SK-N-SH (cell line): ENCODE measurements at regions not wholly inside any gene's neighbourhood (a gene's known extent, or its start where the extent isn't known, plus 50 kb on each side); places are given as distances from the start of the nearest gene placed in this dataset.

Source experiments
- CTCF ChIA-PET: fragments of 300-600, 350-600 bp; formaldehyde crosslinking; extraction: SDS; loops from one replicate; lab custom pipeline; 2021; lab: Yijun Ruan, JAX
- POLR2A ChIA-PET: fragments of 350-600 bp; sonication (Branson Sonifier 250); formaldehyde crosslinking; extraction: SDS; loops from one replicate; lab custom pipeline; 2020; ENCODE audit warnings: antibody characterized with exemption, inconsistent platforms; lab: Yijun Ruan, JAX
- DNase-seq: peaks from one replicate; pipeline ENCODE4 v3.0.0; 2012
- H2AFZ ChIP-seq: fragments of 200-600 bp; sonication (generic); 2 replicates; pipeline ENCODE4 v1.8.1; 2016; ENCODE audit warnings: antibody characterized with exemption, mild to moderate bottlenecking, low read depth
- H3F3A ChIP-seq: fragments of 200-600 bp; sonication (generic); replicated peaks from 2 replicates; pipeline ENCODE3; 2016; ENCODE audit warnings: antibody characterized with exemption, mild to moderate bottlenecking; ENCODE audit not compliant: insufficient read depth
- H3K27ac ChIP-seq, 2 experiments: fragments of 200-500 bp in 1 of 2; fragments of 200-600 bp in 1 of 2; sonication (Bioruptor generic) in 1 of 2; sonication (generic), shearing (Covaris generic) in 1 of 2; 2 replicates each; pipeline versions ENCODE4 v1.5.1 to v1.6.1; 2014 to 2016; ENCODE audit warnings: low read depth in 2 of 2, inconsistent platforms in 1 of 2, low read length in 1 of 2, mild to moderate bottlenecking in 1 of 2, mixed read lengths in 1 of 2
- H3K27me3 ChIP-seq: fragments of 200-600 bp; sonication (generic), shearing (Covaris generic); 2 replicates; pipeline ENCODE4 v1.6.1; 2016; ENCODE audit warnings: mixed run types; ENCODE audit not compliant: insufficient read depth
- H3K36me3 ChIP-seq, 2 experiments: fragments of 200-500 bp in 1 of 2; fragments of 200-600 bp in 1 of 2; sonication (Bioruptor generic) in 1 of 2; sonication (generic) in 1 of 2; replicated peaks in 1 of 2; 2 replicates each; pipeline versions ENCODE3 to v1.5.1; 2014 to 2016; ENCODE audit warnings: low read length in 1 of 2, mild to moderate bottlenecking in 1 of 2; ENCODE audit not compliant: insufficient read depth in 2 of 2, control insufficient read depth in 1 of 2
- H3K4me1 ChIP-seq, 2 experiments: fragments of 200-500 bp in 1 of 2; fragments of 200-600 bp in 1 of 2; sonication (Bioruptor generic) in 1 of 2; sonication (generic), shearing (Covaris generic) in 1 of 2; 2 replicates each; pipeline versions ENCODE4 v1.5.1 to v1.6.1; 2014 to 2016; ENCODE audit warnings: low read depth in 1 of 2, low read length in 1 of 2, mixed run types in 1 of 2; ENCODE audit not compliant: insufficient read depth in 2 of 2, control insufficient read depth in 1 of 2
- H3K4me2 ChIP-seq: fragments of 200-600 bp; sonication (generic), shearing (Covaris generic); 2 replicates; pipeline ENCODE4 v1.6.1; 2017; ENCODE audit warnings: mixed run types
- H3K4me3 ChIP-seq, 2 experiments: fragments of 200-500 bp in 1 of 2; fragments of 200-600 bp in 1 of 2; sonication (Bioruptor generic) in 1 of 2; sonication (generic), shearing (Covaris generic) in 1 of 2; 2 replicates each; pipeline versions ENCODE4 v1.5.1 to v1.8.1; 2014 to 2016; ENCODE audit warnings: low read depth in 2 of 2, inconsistent platforms in 1 of 2, low read length in 1 of 2, mild to moderate bottlenecking in 1 of 2, mixed read lengths in 1 of 2, moderate library complexity in 1 of 2
- H3K79me2 ChIP-seq: fragments of 200-600 bp; sonication (generic); 2 replicates; pipeline ENCODE4 v1.8.1; 2017; ENCODE audit warnings: mild to moderate bottlenecking; ENCODE audit not compliant: insufficient read depth
- H3K9ac ChIP-seq: fragments of 200-600 bp; sonication (generic); 2 replicates; pipeline ENCODE4 v1.6.1; 2017; ENCODE audit warnings: mixed run types
- H3K9me2 ChIP-seq: fragments of 200-600 bp; sonication (generic); 2 replicates; pipeline ENCODE4 v1.6.1; 2017; ENCODE audit warnings: mixed run types
- H3K9me3 ChIP-seq: fragments of 200-600 bp; sonication (generic); 2 replicates; pipeline ENCODE4 v1.6.1; 2017; ENCODE audit warnings: mixed run types, mild to moderate bottlenecking, moderate library complexity
- H4K20me1 ChIP-seq: fragments of 200-600 bp; sonication (generic); 2 replicates; pipeline ENCODE4 v1.6.1; 2017; ENCODE audit warnings: mild to moderate bottlenecking, mixed run types; ENCODE audit not compliant: insufficient read depth
- CTCF ChIP-seq: fragments of 200-600 bp; sonication (generic); IDR thresholded peaks from 2 replicates; pipeline ENCODE4 v1.6.1; 2017; ENCODE audit warnings: antibody characterized with exemption, mild to moderate bottlenecking, moderate library complexity
- ELF1 ChIP-seq: IDR thresholded peaks from 2 replicates; pipeline ENCODE4 v1.4.0; 2012
- FOSL2 ChIP-seq: IDR thresholded peaks from 2 replicates; pipeline ENCODE4 v1.4.0; 2012; ENCODE audit warnings: low read depth, mild to moderate bottlenecking, moderate library complexity, borderline replicate concordance
- MEF2A ChIP-seq: IDR thresholded peaks from 2 replicates; pipeline ENCODE4 v1.4.0; 2012; ENCODE audit warnings: low read depth, borderline replicate concordance
- NFIC ChIP-seq: IDR thresholded peaks from 2 replicates; pipeline ENCODE4 v1.4.0; 2012; ENCODE audit warnings: borderline replicate concordance
- NRF1 ChIP-seq: IDR thresholded peaks from 2 replicates; pipeline ENCODE4 v1.6.1; 2012; ENCODE audit warnings: low read depth, mild to moderate bottlenecking, low read length
- RFX5 ChIP-seq: IDR thresholded peaks from 2 replicates; pipeline ENCODE4 v1.6.1; 2012; ENCODE audit warnings: mild to moderate bottlenecking, improper control_type of control experiment, low read length
- SMC3 ChIP-seq: IDR thresholded peaks from 2 replicates; pipeline ENCODE4 v1.6.1; 2012; ENCODE audit warnings: low read depth, low read length, improper control_type of control experiment
- TAF1 ChIP-seq: IDR thresholded peaks from 2 replicates; pipeline ENCODE4 v1.6.1; 2012; ENCODE audit warnings: low read depth, mild to moderate bottlenecking, low read length, moderate library complexity, borderline replicate concordance
- TCF12 ChIP-seq: IDR thresholded peaks from 2 replicates; pipeline ENCODE4 v1.4.0; 2012
- TEAD4 ChIP-seq: IDR thresholded peaks from 2 replicates; pipeline ENCODE4 v1.4.0; 2012; ENCODE audit warnings: mild to moderate bottlenecking, borderline replicate concordance; ENCODE audit not compliant: insufficient read depth
- WGBS: methylation state at CpG from one replicate; pipeline ENCODE4 v1.1.6; 2017; ENCODE audit warnings: low lambda C conversion rate; 5-methylcytosine and 5-hydroxymethylcytosine counted together
- TF ChIP-seq, protein P1 (sequence below): fragments of 150-350 bp; IDR thresholded peaks from 2 replicates; pipeline ENCODE4 v1.6.1; 2016; ENCODE audit warnings: mild to moderate bottlenecking, low read depth, low read length
- TF ChIP-seq, protein P2 (sequence below): fragments of 150-350 bp; IDR thresholded peaks from 2 replicates; pipeline ENCODE4 v1.6.1; 2017; ENCODE audit warnings: antibody characterized with exemption, low read length, low read depth, borderline replicate concordance
- TF ChIP-seq, protein P3 (sequence below): IDR thresholded peaks from 2 replicates; pipeline ENCODE4 v1.4.0; 2012; ENCODE audit warnings: low read depth, borderline replicate concordance

DNA sequence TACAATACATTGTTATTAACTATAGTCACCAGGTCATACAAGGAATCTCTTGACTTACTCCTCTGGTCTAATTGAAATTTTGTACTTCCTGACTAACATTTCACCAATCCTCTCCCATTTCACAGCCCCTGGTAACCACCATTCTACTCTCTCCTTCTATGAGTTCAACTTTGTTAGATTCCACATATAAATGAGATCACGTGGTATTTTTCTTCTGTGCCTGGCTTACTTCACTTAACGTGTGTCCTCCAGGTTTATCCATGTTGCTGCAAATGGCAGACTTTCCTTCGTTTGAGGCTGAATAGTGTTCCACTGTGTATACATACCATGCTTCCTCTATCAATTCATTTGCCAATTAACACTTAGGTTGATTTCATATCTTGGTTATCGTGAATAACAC lies 128.5 kb downstream of the CHD9NB start:
- Histone ChIP-seq H3F3A (no peaks in the 10 kb centered on the region), H3K4me1 (no peaks in the 10 kb centered on the region; a peak in 1 of 4 replicates), H3K9me2 (no peaks in the 10 kb centered on the region), H2AFZ (no peak overlapping the region), H3K79me2 (no peaks in the 10 kb centered on the region), H3K4me2 (no peak overlapping the region), H3K4me3 (no peak overlapping the region), H3K27me3 (no peaks in the 10 kb centered on the region), H3K9me3 (no peaks in the 10 kb centered on the region), H3K9ac (no peak overlapping the region), H4K20me1 (no peaks in the 10 kb centered on the region), H3K36me3 (no peaks in the 10 kb centered on the region), H3K27ac (no peak overlapping the region)
- TF ChIP-seq, protein P1, sequence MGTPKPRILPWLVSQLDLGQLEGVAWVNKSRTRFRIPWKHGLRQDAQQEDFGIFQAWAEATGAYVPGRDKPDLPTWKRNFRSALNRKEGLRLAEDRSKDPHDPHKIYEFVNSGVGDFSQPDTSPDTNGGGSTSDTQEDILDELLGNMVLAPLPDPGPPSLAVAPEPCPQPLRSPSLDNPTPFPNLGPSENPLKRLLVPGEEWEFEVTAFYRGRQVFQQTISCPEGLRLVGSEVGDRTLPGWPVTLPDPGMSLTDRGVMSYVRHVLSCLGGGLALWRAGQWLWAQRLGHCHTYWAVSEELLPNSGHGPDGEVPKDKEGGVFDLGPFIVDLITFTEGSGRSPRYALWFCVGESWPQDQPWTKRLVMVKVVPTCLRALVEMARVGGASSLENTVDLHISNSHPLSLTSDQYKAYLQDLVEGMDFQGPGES, result no peak
- TF ChIP-seq ELF1 (no peak), TCF12 (no peak), RFX5 (no peak), NFIC (no peak)
- TF ChIP-seq, protein P2, sequence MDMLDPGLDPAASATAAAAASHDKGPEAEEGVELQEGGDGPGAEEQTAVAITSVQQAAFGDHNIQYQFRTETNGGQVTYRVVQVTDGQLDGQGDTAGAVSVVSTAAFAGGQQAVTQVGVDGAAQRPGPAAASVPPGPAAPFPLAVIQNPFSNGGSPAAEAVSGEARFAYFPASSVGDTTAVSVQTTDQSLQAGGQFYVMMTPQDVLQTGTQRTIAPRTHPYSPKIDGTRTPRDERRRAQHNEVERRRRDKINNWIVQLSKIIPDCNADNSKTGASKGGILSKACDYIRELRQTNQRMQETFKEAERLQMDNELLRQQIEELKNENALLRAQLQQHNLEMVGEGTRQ, result no peak
- CTCF ChIA-PET, result no interaction called here
- WGBS, result 9% methylated on average over 4 of the region's 4 CpGs
- no peak for DNase-seq
- POLR2A ChIA-PET, result no interaction called here

GRCh38 chr16:52921104-52921503 lies 131.6 kb downstream of the CHD9NB start:
- no peak overlapping the region for H3K27ac ChIP-seq
- no peak for DNase-seq
- 40% methylated on average over 8 of the region's 8 CpGs for WGBS
- no peaks in the 10 kb centered on the region for H3F3A ChIP-seq
- POLR2A ChIA-PET, result no interaction called here
- no peak for TF ChIP-seq SMC3
- no peak for TF ChIP-seq TEAD4
- TF ChIP-seq, protein P3, sequence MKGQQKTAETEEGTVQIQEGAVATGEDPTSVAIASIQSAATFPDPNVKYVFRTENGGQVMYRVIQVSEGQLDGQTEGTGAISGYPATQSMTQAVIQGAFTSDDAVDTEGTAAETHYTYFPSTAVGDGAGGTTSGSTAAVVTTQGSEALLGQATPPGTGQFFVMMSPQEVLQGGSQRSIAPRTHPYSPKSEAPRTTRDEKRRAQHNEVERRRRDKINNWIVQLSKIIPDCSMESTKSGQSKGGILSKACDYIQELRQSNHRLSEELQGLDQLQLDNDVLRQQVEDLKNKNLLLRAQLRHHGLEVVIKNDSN, result no peak
- TF ChIP-seq RFX5, result no peak
- no peak for TF ChIP-seq TAF1
- TF ChIP-seq ELF1, result no peak
- TF ChIP-seq NRF1, result no peak
- TF ChIP-seq TCF12, result no peak
- TF ChIP-seq MEF2A, result no peak
- TF ChIP-seq CTCF, result no peak
- TF ChIP-seq NFIC, result no peak
- TF ChIP-seq FOSL2, result no peak
- no peaks in the 10 kb centered on the region for H3K9me2 ChIP-seq
- CTCF ChIA-PET, result interaction anchor here (1.4 kb wide), 1 partner anchor 9 kb away, joined by 6 read pairs; no protein-coding TSS in a partner anchor
- H3K79me2 ChIP-seq, result no peaks in the 10 kb centered on the region
- no peak overlapping the region for H3K4me3 ChIP-seq
- no peak overlapping the region for H2AFZ ChIP-seq
- H3K9me3 ChIP-seq, result no peaks in the 10 kb centered on the region
- H3K36me3 ChIP-seq, result no peaks in the 10 kb centered on the region
- no peaks in the 10 kb centered on the region for H3K4me1 ChIP-seq
- H4K20me1 ChIP-seq, result no peaks in the 10 kb centered on the region
- H3K9ac ChIP-seq, result no peak overlapping the region
- H3K27me3 ChIP-seq, result no peaks in the 10 kb centered on the region
- no peak overlapping the region for H3K4me2 ChIP-seq
